NT2/D1 (cell line): ENCODE measurements at regions not wholly inside any gene's neighbourhood (a gene's known extent, or its start where the extent isn't known, plus 50 kb on each side); places are given as distances from the start of the nearest gene placed in this dataset.

ENCODE experiments used
- DNase-seq: peaks from one replicate; pipeline ENCODE4 v3.0.0-alpha.2; 2011; ENCODE audit warnings: low read depth, low spot score
- H3K27me3 ChIP-seq: 2 replicates; pipeline ENCODE4 v1.6.0; 2011; ENCODE audit warnings: mild to moderate bottlenecking; ENCODE audit not compliant: insufficient read length, insufficient read depth
- H3K36me3 ChIP-seq: 2 replicates; pipeline ENCODE4 v1.6.1; 2011; ENCODE audit warnings: mild to moderate bottlenecking, low read length, mixed read lengths; ENCODE audit not compliant: insufficient read depth, insufficient read length
- H3K4me1 ChIP-seq: 2 replicates; pipeline ENCODE4 v1.5.1; 2011; ENCODE audit not compliant: insufficient read depth, insufficient read length
- H3K4me3 ChIP-seq: 2 replicates; pipeline ENCODE4 v1.5.1; 2011; ENCODE audit warnings: low read depth; ENCODE audit not compliant: insufficient read length
- H3K9ac ChIP-seq: 2 replicates; pipeline ENCODE4 v1.6.0; 2011; ENCODE audit warnings: low read depth; ENCODE audit not compliant: insufficient read length
- H3K9me3 ChIP-seq: 2 replicates; pipeline ENCODE4 v1.5.1; 2011; ENCODE audit warnings: mild to moderate bottlenecking, low read length; ENCODE audit not compliant: insufficient read depth
- SUZ12 ChIP-seq: IDR thresholded peaks from 2 replicates; pipeline ENCODE4 v1.6.1; 2011; ENCODE audit not compliant: insufficient read length, insufficient read depth; ENCODE audit errors: extremely low read depth
- YY1 ChIP-seq: IDR thresholded peaks from 2 replicates; pipeline ENCODE4 v1.6.1; 2011; ENCODE audit not compliant: insufficient read length, insufficient read depth
- ZNF274 ChIP-seq: IDR thresholded peaks from 2 replicates; pipeline ENCODE4 v1.6.1; 2011; ENCODE audit warnings: mild to moderate bottlenecking, low read depth, low read length

DNA sequence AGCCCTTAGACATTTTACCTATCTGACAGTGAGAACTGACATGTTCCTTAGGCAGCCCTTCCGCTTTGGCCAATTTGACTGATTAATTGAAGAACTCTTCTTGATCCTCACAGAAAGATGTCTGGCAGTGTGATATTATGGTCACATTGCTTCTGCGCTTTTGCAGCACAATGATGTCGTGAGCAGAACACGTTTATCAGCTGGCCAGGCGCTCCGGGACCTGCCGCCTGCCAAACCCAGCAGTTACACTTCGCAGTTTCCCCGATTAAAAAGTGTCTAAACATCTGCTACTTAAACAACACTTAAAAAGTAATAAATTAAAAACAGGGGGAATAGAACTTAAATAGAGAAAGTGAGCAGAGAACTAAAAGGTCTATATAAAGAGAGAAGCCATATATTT lies 103.5 kb upstream of the ETS2 start:
- Histone ChIP-seq H3K36me3 (no peaks in the 10 kb centered on the region), H3K9me3 (no peaks in the 10 kb centered on the region), H3K9ac (no peak overlapping the region), H3K4me3 (no peak overlapping the region), H3K4me1 (no peaks in the 10 kb centered on the region), H3K27me3 (no peaks in the 10 kb centered on the region)
- DNase-seq, result no peak
- TF ChIP-seq ZNF274 (no peak), SUZ12 (no peak), YY1 (no peak)

DNA sequence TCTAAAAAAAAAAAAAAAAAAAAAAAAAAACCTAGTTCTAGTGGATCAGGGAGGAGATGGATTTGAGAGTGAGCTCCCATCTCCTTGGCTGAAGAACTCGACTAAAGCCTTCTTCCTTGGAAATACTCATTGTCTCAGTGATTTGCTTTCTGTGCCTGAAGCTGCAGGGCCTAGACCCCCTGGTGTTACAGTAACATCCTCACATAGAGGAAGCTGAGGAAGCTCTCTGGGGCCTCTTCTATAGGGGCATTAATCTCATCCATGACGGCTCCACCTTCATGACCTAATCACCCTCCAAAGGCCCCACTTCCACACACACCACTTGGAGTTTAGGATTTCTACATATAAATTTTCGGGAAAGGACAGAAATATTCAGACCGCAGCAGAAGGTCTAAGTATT lies 95.9 kb upstream of the ETS2 start:
- peak; percentile 48 for DNase-seq
- TF ChIP-seq ZNF274 (no peak), YY1 (no peak), SUZ12 (no peak)
- Histone ChIP-seq H3K9ac (no peak overlapping the region), H3K36me3 (no peaks in the 10 kb centered on the region), H3K4me3 (no peak overlapping the region), H3K4me1 (no peaks in the 10 kb centered on the region), H3K9me3 (no peaks in the 10 kb centered on the region), H3K27me3 (no peaks in the 10 kb centered on the region)

DNA sequence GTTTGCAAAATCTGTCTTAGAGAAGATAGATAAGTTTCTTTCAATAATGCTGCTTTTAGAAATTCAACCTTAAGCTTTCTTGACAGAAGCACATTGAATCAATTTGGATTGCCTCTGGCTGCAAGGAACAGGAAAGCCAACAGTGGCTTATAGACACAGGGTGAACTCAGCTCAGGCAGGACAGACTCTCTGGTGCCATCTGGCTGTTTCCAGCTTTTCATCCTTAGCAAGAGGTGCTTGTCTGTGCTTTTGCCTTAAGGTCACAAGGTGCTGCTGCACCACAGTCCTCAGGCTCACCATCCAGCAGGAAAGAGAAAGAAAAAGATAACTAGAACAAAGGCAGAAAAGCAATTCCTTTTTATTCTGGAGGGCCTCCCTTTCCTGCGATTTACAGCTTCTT lies 93.7 kb upstream of the ETS2 start:
- no peaks in the 10 kb centered on the region for H3K4me1 ChIP-seq
- no peaks in the 10 kb centered on the region for H3K9me3 ChIP-seq
- H3K9ac ChIP-seq, result no peak overlapping the region
- peak; percentile 72 for DNase-seq
- H3K27me3 ChIP-seq, result no peaks in the 10 kb centered on the region
- no peaks in the 10 kb centered on the region for H3K36me3 ChIP-seq
- no peak overlapping the region for H3K4me3 ChIP-seq
- no peak for TF ChIP-seq ZNF274
- no peak for TF ChIP-seq SUZ12
- no peak for TF ChIP-seq YY1

DNA sequence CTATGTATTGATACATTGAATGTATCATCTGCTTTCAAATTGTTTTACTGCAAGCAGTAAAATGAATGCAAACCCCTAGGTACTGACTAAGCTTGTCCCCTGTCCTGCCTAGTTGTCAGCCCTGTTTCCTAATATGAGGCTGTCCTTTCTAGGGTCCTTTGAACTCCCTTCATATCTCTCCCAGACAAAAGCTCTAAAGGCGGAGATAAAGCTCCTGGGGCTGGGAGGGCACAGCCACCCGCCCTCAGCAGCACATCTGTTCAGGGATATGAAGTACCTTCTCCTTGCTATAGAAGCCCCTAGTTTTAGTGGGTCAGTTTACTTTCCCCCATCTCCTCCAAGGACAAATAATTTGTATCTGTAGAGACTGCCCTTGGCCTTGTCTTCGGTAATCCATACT lies 93.1 kb upstream of the ETS2 start:
- Histone ChIP-seq H3K9ac (no peak overlapping the region), H3K4me3 (no peak overlapping the region), H3K4me1 (no peaks in the 10 kb centered on the region), H3K9me3 (no peaks in the 10 kb centered on the region), H3K27me3 (no peaks in the 10 kb centered on the region), H3K36me3 (no peaks in the 10 kb centered on the region)
- DNase-seq, result no peak
- no peak for TF ChIP-seq SUZ12
- TF ChIP-seq ZNF274, result no peak
- no peak for TF ChIP-seq YY1

DNA sequence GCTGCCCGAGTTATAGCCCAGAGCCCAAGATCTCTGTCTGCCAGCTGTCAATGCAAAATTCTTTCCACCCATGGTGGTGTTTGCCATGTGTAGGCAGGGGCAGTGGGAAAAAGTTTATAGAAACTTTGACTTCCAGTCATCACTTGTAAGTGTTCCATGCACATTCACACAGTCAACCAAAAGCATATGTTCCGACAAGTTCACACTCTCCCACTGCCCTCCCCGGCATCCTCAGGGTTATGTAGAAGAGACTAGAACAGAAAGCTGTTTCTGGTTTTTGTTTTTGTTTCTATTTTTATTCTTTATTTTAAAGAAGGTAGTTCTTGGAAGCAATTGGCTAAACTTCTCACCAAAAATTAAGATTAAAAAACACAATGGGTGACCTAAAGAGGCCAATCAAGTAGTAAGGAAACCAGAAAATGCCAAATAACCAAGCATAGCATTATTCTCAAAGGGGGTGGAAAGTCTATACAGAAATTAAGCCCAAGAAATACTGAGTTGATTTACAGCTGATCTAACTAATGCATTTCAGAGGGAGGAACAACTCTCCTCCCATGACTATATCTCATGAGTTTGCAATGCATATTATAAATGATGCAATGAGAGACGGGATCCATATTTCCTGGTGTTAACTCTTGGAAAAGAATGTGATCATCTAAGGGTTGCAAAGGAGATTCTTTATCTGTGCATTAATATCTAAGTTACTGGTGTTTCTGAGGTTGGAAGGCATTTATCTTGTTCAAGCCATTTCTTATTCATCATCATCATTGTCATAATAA lies 91.5 kb upstream of the ETS2 start:
- Histone ChIP-seq H3K36me3 (no peaks in the 10 kb centered on the region), H3K4me3 (no peak overlapping the region), H3K27me3 (no peaks in the 10 kb centered on the region), H3K9ac (no peak overlapping the region), H3K4me1 (no peaks in the 10 kb centered on the region), H3K9me3 (no peaks in the 10 kb centered on the region)
- no peak for DNase-seq
- TF ChIP-seq SUZ12 (no peak), YY1 (no peak), ZNF274 (no peak)

DNA sequence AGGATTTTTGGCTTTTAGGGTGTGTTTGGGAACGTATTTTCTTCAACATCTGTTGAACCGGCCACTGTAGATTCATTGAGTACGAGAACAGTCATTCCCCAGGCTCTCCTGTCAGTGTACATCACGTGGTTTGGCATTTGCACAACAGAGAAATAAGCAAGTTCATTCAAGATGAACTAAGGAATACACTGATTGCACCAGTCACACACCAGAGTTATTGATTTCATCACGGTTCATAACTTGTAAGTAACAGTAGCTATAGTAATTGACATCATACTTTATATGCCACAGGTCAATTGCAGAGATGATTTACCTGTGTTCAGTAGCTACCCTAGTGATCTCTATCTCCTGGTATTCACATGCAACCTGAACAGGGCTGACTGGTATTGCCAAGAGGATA lies 90.7 kb upstream of the ETS2 start:
- no peak for TF ChIP-seq YY1
- no peaks in the 10 kb centered on the region for H3K9me3 ChIP-seq
- no peaks in the 10 kb centered on the region for H3K27me3 ChIP-seq
- no peaks in the 10 kb centered on the region for H3K36me3 ChIP-seq
- no peak for DNase-seq
- no peak overlapping the region for H3K4me3 ChIP-seq
- H3K4me1 ChIP-seq, result no peaks in the 10 kb centered on the region
- no peak overlapping the region for H3K9ac ChIP-seq

DNA sequence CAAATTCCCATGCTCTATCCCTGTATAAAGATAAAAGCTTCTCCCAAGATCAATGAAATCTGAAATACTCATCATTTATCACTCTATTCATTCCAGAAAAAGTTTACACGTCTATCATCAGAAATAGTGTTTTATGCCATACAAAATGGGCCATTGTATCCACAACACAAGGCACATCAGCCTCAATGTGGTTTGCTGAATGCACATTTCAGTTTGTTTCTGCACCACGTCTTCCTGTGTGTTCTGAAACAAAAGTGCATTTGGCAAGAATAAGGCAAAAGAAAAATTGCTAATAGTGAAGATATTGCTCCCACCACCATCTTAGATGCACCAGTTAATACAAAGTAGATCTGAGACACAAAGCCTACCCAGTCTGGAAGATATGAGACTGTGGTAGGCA lies 89.6 kb upstream of the ETS2 start:
- no peak overlapping the region for H3K9ac ChIP-seq
- no peak overlapping the region for H3K4me3 ChIP-seq
- no peaks in the 10 kb centered on the region for H3K9me3 ChIP-seq
- no peaks in the 10 kb centered on the region for H3K27me3 ChIP-seq
- H3K36me3 ChIP-seq, result no peaks in the 10 kb centered on the region
- DNase-seq, result no peak
- TF ChIP-seq SUZ12 (no peak), YY1 (no peak), ZNF274 (no peak)
- H3K4me1 ChIP-seq, result no peaks in the 10 kb centered on the region

DNA sequence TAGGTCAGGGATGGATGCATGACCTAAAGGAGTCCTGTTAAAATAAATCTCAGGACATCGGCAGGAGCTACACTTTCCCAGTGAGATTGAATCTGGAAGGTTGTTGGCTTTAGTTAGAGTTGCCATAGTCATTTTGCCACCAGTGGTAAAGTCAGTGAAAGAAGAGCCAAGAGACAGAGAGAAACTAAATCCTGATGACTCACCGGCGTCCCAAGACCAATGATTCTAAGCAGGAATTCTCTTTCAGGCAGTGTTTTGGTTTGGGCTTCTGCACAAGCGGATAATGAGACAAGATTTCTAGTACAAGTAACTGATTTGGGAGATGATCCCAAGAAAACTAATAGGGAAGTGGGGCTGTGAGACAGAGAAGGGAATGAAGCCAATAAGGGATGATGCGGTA lies 88.8 kb upstream of the ETS2 start:
- Histone ChIP-seq H3K27me3 (no peaks in the 10 kb centered on the region), H3K9ac (no peak overlapping the region), H3K36me3 (no peaks in the 10 kb centered on the region), H3K9me3 (no peaks in the 10 kb centered on the region), H3K4me1 (no peaks in the 10 kb centered on the region), H3K4me3 (no peak overlapping the region)
- DNase-seq, result no peak
- TF ChIP-seq SUZ12, result no peak
- TF ChIP-seq ZNF274, result no peak
- no peak for TF ChIP-seq YY1
